ENCODE measurements at regions not wholly inside any gene's neighbourhood (a gene's known extent, or its start where the extent isn't known, plus 50 kb on each side); places are given as distances from the start of the nearest gene placed in this dataset.

GRCh38 chr3:41126472-41126871, 72.8 kb upstream of the CTNNB1 start:
- TF ChIP-seq CTCF (IDR thresholded peaks at IDR 0.05) (no peak), EZH2phosphoT487 (IDR thresholded peaks at IDR 0.05) (no peak)

Data from neural progenitor cell (in vitro differentiated cells).